OCI-M2 (cell line): ENCODE measurements at regions not wholly inside any gene's neighbourhood (a gene's known extent, or its start where the extent isn't known, plus 50 kb on each side); places are given as distances from the start of the nearest gene placed in this dataset.

Experiments used
- DNase-seq: peaks from one replicate; lab custom pipeline; 2025; ENCODE audit not compliant: unreplicated experiment; lab: John Stamatoyannopoulos, UW

DNA sequence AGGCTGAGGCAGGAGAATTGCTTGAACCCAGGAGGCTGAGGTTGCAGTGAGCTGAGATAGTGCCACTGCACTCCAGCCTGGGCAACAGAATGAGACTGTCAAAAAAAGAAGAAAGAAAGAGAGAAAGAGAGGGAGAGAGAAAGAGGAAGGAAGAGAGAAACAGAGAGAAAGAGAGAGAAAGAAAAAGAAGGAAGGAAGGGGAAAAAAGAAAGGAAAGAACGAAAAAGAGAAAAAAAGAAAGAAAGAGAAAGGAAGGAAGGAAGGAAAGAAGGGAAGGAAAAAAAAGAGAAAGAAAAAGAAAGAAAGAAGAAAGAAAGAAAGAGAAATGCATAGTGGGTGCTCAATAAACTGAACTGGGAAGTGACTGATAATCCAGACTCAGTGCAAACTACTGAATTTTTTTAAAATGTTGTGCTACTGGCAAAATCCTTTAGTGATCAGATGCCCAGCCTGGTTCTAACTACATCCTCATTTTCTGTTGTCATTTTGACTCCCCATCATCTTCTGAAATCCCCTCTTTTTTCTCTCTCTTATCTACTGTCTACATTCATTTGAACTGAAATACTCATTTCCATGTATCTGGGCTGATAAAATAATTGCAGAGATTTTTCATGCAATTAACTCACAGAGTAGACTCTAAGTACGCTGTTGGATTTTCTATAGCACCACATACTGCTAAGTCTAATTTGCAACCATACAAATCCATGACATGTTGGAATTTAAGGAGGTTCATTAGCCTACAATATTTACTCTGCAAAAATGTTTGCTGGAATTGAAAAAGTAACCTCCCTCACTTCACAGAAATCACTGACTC, 85.3 kb upstream of the HIVEP1 start:
- no peak for DNase-seq

- DNase-seq = no peak
Observed at GRCh38 chr6:11925805-11926204, 86.3 kb upstream of the HIVEP1 start.

DNA sequence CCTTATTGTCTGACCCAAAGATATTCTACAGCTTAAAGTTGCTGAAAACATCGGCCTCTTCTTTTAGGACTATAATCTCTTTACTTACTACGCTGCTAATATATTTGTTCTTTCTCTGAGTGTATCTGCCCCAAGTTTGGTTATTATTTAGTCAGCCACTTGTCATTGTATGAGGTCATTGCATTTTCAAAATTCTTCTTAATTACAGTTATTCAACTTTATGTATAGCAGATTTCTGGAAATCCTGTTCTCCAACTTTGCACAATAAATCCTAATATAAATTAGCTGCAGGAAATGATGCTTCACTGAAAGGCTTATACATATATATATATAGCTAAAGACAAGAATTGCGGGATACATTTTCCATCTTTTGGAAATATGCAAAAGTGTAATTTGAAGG, 88.5 kb upstream of the HIVEP1 start:
- DNase-seq = no peak

DNA sequence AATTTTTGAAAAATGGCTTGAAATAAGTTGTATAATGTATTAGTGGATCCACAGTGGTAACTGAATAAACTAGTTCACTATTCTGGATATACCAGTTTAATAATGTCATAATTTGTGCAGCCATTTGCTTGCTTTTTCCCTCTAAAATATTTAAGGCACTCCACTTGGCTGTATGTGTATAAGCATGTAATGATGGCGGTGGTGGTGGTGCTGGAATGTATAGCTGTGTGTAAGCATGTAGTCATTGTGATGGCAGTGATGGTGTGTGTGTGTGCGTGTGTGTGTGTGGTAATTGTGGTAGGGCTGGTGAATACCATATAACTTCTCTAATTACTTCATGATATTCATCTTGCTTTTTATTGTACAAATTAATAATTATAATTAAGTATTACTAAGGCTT, 89.2 kb upstream of the HIVEP1 start:
- no peak for DNase-seq

DNA sequence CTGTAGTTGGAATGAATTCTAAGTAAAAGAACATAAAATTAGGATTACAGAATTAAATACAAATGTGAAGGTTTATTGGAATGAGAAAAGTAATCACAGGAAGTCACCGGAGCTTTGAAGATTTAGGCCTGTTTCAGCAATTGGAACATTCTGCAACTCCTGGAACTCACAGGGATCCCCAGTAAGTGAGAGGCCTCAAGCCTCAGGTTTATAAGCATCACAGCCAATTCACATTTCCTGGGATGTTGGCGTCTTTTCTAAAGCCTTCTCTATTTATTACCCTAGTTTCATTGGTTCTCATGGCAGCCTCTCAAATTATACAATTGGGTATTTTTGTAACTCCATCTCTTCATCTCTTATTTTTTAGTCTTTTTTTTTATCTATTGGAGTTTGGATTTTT, 90.4 kb upstream of the HIVEP1 start:
- no peak for DNase-seq

DNA sequence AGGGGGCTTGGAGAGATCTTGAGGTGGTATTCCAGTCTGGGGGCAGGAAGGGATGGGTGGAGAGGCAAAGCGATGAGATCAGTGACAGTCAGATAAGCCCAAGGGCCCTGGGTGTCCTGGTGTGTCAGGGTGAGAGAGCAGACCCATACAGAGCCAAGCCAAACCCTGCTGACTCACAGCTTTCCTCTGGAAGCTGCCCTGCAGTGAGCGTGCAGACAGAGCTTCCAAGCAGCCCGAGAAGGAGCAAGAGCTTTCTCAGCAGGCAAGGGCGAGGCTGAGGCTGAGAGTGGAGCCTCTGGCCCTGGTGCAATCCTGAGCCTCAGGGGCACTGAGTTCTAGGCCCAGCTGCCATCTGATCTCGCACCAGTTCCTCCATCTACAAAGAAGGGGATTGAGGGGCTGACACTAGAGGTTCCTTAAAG, 91.1 kb upstream of the HIVEP1 start:
- no peak for DNase-seq

DNA sequence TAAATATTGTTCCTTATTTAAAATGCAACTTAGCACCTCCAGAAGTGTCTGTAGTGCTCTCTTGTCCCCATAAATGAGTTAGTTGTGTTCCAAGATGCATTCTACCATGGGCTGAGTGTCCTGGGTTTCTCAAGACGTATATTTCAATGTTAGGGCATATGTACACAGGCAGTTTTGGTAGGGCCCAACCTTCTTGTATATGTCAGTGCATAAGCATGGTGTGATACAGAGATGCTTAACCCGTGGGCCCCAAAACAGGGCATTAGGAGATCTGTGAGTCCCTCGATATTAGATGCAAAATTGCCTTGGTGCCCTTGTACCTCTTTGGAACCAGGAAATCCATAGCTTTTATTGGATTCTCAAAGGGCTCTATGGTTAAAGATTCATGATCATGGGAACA, 91.5 kb upstream of the HIVEP1 start:
- no peak for DNase-seq

- DNase-seq = no peak
Observed at GRCh38 chr6:11919771-11920440, 92.2 kb upstream of the HIVEP1 start.

GRCh38 chr6:11918739-11919605, 93.1 kb upstream of the HIVEP1 start:
- DNase-seq = no peak

GRCh38 chr6:11917951-11918738, 94.0 kb upstream of the HIVEP1 start:
- DNase-seq = no peak

DNA sequence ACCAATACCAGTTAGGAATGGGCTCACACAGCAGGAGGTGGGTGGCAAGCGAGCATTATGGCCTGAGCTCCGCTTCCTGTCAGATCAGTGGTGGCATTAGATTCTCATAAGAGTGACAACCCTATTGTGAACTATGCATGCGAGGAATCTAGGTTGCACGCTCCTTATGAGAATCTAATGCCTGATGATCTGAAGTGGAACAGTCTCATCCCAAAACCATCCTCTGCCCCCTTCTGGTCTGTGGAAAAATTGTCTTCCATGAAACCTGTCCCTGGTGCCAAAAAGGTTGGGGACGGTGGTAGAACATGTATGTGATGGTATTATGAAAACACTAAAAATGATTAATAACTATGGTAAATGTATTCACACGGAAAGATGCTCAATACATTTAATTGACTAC, 99.7 kb upstream of the HIVEP1 start:
- DNase-seq = no peak

DNA sequence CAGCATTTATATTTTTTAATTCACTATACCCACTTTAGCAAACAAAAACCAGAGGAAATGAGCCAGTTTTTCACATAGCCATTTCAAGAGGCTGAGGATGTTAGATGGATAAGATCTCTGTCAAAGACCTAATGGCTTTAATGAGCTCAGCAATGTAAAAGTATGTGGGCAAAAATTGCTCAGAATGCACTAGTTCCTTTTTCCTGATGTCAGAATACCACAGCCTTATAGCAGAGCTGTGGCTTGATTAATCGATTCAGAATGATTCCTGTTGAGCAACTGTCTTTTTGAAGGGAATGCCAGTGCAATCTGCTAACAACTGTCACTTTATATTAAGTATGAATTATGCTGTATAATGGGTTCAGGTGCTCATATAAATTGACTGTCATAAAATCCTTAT, 100.6 kb upstream of the HIVEP1 start:
- no peak for DNase-seq

GRCh38 chr6:11909696-11910132, 102.4 kb upstream of the HIVEP1 start:
- DNase-seq = no peak

GRCh38 chr6:11908436-11909105, 103.5 kb upstream of the HIVEP1 start:
- no peak for DNase-seq

DNA sequence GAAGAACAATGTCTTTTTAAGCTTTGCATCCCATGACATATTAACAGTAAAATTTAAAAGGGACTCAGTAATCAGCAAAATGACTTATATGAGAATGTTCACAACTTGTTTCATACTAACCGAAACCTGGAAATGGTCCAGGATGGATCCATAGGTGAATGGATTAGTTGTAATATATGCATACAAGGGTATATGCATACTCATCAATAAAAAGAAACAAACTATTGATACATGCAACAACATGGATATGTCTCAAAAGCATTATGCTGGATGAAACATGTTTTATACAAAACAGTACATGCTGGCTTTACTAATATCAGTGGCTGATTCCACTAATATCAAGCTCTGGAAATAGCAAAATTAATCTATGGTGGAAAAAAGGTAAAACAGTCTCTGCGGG, 108.5 kb upstream of the HIVEP1 start:
- no peak for DNase-seq

- DNase-seq = no peak
Observed at GRCh38 chr6:11902527-11902926, 109.6 kb upstream of the HIVEP1 start.

- DNase-seq = no peak
Observed at GRCh38 chr6:11900662-11901598, 111.2 kb upstream of the HIVEP1 start.

DNA sequence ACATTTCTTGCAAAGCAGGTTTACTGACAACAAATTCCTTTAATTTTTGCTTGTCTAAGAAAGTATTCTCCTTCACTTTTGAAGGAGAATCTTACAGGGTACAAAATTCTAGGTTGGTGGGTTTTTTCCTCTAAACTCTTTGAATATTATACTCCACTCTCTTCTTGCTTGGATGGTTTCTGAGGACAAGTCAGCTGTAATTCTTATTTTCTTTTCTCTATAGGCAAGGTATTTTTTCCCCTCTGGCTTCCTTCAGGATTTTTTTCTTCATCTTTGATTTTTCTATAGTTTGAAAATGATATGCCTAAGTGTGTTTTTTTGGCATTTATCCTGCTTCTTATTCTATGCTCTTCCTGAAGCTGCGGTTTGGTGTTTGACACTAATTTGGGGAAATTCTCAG, 112.5 kb upstream of the HIVEP1 start:
- DNase-seq = no peak

- no peak for DNase-seq
Observed at GRCh38 chr6:11894212-11894611, 115.6 kb upstream of the ADTRP start.
